ENCODE measurements at regions not wholly inside any gene's neighbourhood (a gene's known extent, or its start where the extent isn't known, plus 50 kb on each side); places are given as distances from the start of the nearest gene placed in this dataset.
"Not testable (repeated sequence)": the region's sequence is repeated elsewhere in the genome, so short reads cannot be mapped to it uniquely, and the experiment has no call there.

DNA sequence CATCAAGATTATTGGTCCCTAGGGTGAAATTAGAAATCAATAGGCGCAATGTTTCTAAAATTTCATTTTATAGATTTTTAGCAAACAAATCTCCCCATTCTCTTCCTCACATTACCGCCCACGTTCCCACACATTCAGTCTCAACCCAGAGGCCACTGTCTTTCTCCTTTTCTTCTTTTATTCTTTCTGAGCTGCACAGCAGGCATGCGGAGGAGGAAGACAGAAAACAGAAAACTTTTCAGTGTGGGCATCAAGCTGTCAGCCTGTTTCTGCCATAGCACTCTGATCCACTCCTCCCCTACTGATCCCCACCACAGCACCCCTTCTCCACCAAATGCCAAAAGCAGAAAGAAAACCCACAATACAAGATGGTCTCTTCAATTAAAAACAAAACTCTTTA is 94.8 kb upstream of the ADAMTS3 start:
- H3K36me3 Mint-ChIP-seq = no peaks in the 10 kb centered on the region
- no peak overlapping the region for H3K27ac Mint-ChIP-seq
- H3K9me3 Mint-ChIP-seq = peaks cover 4% of the 10 kb centered on the region
- no peaks in the 10 kb centered on the region for H3K4me1 Mint-ChIP-seq
- H3K4me3 Mint-ChIP-seq = no peak overlapping the region
- peaks cover 6% of the 10 kb centered on the region for H3K27me3 Mint-ChIP-seq

DNA sequence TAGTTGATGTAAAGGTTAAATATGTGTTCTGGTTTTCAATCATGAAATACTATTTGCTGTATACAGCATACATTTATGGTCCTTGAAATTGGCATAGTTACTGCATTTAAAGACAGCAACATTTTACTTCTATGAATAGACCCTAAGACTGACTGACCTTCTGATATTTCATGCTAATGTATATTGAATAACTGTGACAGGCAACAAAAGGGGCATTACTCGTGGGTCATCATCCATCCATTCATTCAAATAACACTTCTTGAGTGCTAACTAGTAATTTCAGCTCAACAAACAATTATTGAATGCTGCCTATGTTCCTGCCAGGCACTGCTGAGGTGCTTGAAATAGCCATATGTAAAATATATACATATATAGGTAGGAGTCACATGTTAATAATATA is 92.8 kb upstream of the ADAMTS3 start:
- H3K4me3 Mint-ChIP-seq = no peak overlapping the region
- no peaks in the 10 kb centered on the region for H3K4me1 Mint-ChIP-seq
- H3K9me3 Mint-ChIP-seq = peaks cover 4% of the 10 kb centered on the region
- H3K27me3 Mint-ChIP-seq = peaks cover 6% of the 10 kb centered on the region
- no peaks in the 10 kb centered on the region for H3K36me3 Mint-ChIP-seq
- H3K27ac Mint-ChIP-seq = no peak overlapping the region

DNA sequence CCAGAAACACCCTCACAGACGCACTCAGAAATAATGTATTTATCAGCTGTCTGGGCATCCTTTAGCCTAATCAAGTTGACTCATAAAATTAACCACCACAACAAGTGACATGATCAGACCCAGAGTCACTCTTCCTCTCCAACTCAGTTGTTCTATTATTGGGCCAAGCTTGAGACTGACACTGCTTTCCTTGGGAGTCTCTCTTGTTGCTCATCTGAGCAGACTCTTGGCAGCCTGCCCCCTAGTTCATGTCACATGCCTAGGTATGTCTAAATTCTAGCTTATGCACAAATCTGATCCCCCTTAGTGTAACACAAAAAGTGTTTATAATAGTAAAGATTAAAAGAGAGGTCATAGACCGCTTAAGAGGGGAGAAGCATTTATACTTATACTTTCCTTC is 72.6 kb upstream of the ADAMTS3 start:
- H3K9me3 Mint-ChIP-seq = no peaks in the 10 kb centered on the region
- no peak overlapping the region for H3K27ac Mint-ChIP-seq
- H3K4me3 Mint-ChIP-seq = no peak overlapping the region
- no peaks in the 10 kb centered on the region for H3K36me3 Mint-ChIP-seq
- no peaks in the 10 kb centered on the region for H3K4me1 Mint-ChIP-seq
- H3K27me3 Mint-ChIP-seq = peaks cover 2% of the 10 kb centered on the region

DNA sequence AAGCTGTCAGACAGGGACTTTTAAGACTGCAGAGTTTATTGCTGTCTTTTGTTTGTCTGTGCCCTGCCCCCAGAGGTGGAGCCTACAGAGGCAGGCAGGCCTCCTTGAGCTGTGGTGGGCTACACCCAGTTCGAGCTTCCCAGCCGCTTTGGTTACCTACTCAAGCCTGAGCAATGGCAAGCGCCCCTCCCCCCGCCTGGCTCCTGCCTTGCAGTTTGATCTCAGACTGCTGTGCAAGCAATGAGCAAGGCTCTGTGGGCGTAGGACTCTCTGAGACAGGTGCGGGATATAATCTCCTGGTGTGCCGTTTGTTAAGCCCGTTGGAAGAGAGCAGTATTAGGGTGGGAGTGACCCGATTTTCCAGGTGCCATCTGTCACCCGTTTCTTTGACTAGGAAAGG is 67.8 kb upstream of the ADAMTS3 start:
- H3K27ac Mint-ChIP-seq, H3K36me3 Mint-ChIP-seq, H3K27me3 Mint-ChIP-seq, H3K4me3 Mint-ChIP-seq, H3K9me3 Mint-ChIP-seq, H3K4me1 Mint-ChIP-seq: not testable (repeated sequence)

DNA sequence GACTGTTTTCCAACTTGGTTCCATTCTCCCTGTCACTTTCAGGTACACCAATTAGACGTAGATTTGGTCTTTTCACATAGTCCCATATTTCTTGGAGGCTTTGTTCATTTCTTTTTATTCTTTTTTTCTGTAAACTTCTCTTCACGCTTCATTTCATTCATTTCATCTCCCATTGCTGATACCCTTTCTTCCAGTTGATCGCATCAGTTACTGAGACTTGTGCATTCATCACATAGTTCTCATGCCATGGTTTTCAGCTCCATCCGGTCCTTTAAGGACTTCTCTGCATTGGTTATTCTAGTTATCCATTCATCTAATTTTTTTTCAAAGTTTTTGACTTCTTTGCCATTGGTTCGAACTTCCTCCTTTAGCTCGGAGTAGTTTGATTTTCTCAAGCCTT is 66.9 kb upstream of the ADAMTS3 start:
- not testable (repeated sequence) for H3K27me3 Mint-ChIP-seq, H3K4me3 Mint-ChIP-seq, H3K9me3 Mint-ChIP-seq, H3K36me3 Mint-ChIP-seq, H3K27ac Mint-ChIP-seq, H3K4me1 Mint-ChIP-seq

DNA sequence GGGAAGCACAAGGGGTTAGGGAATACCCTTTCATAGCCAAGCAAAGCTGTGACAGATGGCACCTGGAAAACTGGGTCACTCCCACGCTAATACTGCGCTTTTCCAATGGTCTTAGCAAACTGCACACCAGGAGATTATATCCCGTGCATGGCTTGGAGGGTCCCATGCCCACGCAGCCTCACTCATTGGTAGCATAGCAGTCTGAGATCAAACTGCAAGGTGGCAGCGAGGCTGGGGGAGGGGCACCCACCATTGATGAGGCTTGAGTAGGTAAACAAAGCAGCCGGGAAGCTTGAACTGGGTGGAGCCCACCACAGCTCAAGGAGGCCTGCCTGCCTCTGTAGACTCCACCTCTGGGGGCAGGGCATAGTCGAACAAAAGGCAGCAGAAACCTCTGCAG is 63.2 kb upstream of the ADAMTS3 start:
- H3K27ac Mint-ChIP-seq, H3K4me1 Mint-ChIP-seq, H3K9me3 Mint-ChIP-seq, H3K4me3 Mint-ChIP-seq, H3K27me3 Mint-ChIP-seq, H3K36me3 Mint-ChIP-seq: not testable (repeated sequence)

DNA sequence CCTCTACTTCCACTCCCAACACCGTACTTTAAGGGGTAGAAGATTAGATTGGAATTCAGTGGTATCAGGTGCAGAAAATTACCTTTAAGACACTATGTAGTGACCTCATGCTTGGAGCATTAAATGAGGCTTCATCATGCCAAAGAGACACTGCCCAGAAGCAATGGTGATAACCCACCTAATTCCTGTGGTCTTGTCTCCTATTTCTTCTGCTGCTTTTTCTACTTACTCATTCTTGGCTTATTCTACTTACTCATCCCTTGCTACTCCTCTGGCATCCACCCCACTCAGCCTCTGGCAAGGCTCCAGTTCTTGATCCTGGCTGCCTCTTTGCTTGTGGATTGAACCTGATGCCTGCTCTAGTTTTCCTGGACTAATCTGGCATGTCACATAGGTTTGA is 62.3 kb upstream of the ADAMTS3 start:
- H3K9me3 Mint-ChIP-seq = no peaks in the 10 kb centered on the region
- H3K27ac Mint-ChIP-seq = no peak overlapping the region
- no peaks in the 10 kb centered on the region for H3K36me3 Mint-ChIP-seq

DNA sequence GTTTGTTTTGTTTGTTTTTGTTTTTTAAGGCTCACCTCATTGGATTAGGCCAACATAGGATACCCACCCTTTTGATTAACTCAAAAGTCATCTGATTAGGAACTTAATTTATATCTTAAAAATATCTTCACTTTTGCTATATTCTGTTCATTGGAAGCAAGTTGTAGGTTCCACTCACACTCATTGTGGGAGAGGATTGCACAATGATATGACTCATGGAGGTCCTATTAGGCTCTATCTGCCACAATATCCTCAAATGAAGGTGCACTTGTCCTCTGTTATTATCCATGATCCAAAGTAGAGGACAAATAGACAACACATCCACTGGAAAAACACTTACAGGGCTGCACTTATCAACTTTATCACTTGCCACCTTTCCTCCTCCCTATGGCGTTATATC is 60.5 kb upstream of the ADAMTS3 start:
- Mint-ChIP-seq H3K9me3 (no peaks in the 10 kb centered on the region), H3K4me1 (no peaks in the 10 kb centered on the region), H3K36me3 (no peaks in the 10 kb centered on the region), H3K27me3 (no peaks in the 10 kb centered on the region), H3K27ac (no peak overlapping the region), H3K4me3 (no peak overlapping the region)

More for the DNA sequence above, 62.3 kb upstream of the ADAMTS3 start:
- H3K4me3 Mint-ChIP-seq = no peak overlapping the region
- H3K27me3 Mint-ChIP-seq = no peaks in the 10 kb centered on the region
- no peaks in the 10 kb centered on the region for H3K4me1 Mint-ChIP-seq

DNA sequence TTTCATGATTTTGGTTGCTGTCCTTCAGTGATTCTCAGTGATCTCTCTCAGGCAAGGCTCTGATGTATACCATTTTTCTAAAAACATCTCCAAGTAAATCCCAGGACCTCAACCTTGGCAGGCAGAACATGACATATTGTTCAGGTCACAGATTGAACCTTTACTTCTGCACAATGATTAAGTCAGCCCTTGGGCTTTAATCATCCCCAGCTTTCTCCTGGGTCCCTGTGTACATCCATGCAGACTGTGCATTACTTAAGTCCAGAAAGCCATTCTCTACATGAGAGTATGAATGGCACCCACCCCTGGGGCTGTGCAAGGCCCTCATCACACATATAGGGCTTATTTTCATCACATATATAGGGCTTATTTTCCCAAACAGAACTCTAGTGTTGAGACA is 58.7 kb upstream of the ADAMTS3 start:
- Mint-ChIP-seq H3K4me1 (no peaks in the 10 kb centered on the region), H3K27ac (no peak overlapping the region), H3K36me3 (no peaks in the 10 kb centered on the region), H3K4me3 (no peak overlapping the region), H3K27me3 (no peaks in the 10 kb centered on the region), H3K9me3 (no peaks in the 10 kb centered on the region)
